Dermis microvascular lymphatic vessel endothelial cell (primary cell): ENCODE measurements at regions not wholly inside any gene's neighbourhood (a gene's known extent, or its start where the extent isn't known, plus 50 kb on each side); places are given as distances from the start of the nearest gene placed in this dataset.
"Not testable (repeated sequence)": the region's sequence is repeated elsewhere in the genome, so short reads cannot be mapped to it uniquely, and the experiment has no call there.

Experiments
- DNase-seq, 2 donors: peaks; one replicate each; pipeline versions ENCODE4 v3.0.0 to v3.0.0-alpha.2; 2010; ENCODE audit warnings: low read depth in 2 of 2

DNA sequence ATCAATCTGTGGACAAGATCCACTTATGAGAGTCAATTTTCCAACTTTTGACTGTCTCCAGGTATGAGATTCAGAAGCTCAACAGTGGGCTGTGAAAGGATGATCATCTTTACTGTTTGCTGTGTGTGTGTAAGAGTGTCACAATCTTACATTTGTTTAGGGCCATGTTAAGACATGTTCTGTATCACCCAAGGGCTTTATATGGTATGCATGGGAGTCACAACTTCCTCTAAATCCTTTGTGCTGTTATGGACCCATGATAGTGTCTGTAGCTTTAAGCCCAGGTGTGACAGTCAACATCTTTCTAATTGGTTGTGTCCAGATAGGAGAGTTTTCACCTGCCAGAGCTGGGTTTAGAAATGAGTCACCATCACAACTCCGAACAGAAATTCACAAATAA is 70.2 kb downstream of the ZNF726 start:
- DNase-seq = not testable (repeated sequence)

DNA sequence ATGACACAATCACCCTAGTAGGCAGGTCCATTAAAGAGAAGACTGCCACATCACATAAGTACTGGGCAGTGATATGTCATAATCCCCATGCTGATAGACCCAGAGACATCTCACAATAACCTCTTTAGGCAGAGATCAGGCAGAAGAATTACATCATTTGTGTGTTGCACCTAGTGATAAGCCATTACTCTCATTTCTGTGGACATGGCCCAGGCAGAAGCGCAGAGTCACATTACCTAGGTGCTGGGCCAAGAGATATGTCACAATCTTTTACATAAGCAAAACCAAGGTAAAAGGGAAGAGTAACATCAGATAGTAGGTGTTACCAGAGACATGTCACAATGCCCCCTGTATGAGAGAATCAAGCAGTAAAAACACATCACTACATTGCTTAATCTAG is 71.9 kb downstream of the ZNF726 start:
- DNase-seq = no peak

DNA sequence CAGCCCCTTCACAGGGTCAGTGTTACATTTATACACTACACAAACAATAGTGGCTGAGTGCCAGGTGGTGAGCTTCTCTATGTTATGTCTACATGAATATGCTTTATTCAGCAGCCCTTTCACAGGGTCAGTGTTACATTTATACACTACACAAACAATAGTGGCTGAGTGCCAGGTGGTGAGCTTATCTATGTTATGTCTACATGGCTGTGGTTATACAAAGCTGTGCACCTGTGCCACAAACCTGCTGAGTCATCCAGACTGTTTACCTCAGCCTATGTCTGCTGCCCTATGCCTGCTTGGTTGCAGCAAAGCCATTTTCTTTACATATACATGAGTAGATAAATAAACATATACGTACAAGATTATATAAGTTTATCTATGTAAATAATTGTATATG is 76.5 kb downstream of the ZNF726 start:
- peak; percentile 84 to 93 for DNase-seq

DNA sequence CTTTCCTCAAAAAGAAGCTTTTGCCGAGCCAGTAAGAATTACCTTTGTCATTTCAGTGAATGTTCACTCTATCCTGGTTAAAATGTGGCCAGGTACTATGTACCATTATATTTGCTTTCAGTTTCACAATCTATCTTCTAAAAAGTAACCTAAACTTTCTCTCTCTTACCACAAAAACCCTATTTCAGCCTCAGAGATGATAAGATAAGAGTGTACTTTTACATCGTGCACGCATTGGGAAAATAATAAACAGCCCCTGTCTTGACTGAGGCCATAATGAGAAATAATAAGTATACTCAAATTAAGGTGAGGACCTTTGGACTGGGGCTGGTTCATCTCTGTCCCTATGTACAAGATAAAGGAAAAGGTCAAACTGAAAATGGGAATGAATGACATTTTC is 77.7 kb downstream of the ZNF726 start:
- DNase-seq = no peak

DNA sequence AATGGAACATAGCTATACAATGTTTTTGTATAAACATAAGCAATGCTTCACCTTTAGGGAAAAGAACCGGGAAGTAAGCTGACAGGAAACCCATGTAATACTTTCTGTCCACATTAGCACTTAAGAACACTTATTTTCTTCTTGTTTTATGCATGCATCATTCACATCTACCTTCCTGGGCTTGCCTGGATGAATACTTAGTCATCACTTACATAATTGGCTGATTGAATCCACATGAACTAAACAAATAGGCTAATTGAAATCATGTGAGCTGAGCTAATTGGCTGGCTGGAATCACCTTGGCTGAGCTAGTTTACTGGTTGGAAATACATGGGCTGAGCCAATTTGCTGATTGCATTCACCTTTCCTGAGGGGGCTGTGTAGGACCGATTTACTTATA is 78.8 kb downstream of the ZNF726 start:
- no peak for DNase-seq

DNA sequence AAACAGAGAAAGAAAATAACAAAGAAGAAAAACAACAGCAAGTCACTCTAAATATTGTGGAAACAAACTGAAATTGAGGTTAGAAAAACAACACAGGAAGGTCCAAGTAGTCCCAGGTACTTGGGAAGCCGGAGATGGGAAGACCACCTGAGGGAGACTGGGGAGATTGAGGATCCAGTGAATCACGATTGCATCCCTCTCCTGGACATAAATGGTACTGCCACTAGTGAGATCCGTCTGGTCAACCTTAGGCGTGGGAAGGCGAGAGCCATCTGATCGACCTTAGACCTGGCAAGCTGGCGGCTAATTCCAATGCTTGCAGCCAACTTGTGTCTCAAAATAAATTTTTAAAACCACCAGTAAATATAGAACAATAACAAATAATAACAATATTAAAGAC is 81.9 kb downstream of the ZNF726 start:
- peak in 1 of 2 donors; percentile 14 for DNase-seq

DNA sequence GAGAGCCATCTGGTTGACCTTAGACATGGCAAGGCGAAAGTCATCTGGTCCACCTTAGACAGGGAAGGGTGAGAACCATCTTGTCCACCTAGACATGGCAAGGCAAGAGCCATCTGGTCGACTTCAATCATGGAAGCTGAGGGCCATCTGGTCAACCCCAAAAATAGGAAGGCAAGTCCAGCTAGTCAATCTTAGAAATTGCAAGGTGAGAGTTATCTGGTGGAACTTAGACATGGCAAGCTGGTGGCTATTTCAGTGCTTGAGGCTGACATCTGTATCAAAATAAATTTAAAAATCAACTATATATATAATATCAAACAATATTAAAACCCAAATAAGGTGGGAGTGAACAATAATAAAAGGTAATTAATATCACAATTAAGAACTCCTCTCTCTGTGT is 83.9 kb downstream of the ZNF726 start:
- no peak for DNase-seq

DNA sequence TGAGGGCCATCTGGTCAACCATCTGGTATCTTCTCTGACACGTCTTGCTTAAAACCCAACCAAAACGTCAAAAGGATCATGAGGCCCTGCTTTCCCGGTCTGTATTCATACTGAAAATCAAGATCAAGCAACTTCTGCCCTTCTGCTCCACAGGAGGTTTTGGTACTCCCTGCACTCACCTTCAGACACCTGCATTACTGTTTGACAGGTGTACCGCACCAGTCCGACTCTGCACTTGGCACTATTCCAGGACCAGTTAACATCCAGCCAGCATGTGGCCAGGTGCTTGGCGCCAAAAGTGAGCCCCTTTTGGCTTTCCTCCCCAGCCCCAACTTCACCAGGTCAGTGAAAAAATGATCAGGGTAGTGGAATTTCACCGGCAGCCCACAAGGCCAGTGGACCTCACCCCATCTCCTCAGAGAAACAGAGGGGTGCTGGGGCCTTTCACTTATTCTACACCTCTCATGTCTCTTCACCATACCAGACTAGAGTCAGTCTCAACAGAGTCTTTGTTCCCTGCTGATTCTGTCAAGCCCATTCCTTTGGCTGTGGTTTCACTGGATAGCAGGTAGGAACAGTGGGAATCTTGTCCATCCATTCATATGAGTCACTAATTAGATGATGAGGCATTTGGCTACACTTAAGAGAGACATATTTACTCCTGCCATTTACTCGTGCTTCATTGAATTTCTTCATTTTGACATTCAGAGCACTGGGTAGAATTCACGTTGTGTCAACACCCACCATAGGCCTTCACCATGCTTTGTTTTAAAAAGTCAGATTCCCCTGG is 85.3 kb downstream of the ZNF726 start:
- no peak for DNase-seq

DNA sequence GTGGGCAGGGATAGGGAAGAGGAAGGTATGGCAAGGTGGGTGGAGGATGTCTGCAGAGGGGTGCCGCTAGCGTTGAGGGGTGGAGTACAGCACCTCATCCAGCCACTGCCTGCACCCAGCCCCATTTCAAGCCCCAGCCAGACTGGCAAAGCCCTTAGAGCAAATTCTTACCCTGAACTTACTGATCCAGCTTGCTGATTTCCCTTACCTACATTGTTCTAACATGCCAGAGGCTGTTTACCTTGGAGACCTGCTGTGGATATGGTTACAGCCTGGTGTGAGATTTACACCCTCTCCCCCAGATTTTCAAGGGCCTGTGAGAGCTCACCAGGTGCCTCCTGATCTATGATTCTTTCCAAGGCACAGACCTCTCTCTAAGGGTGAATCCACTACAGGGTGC is 86.0 kb downstream of the ZNF726 start:
- no peak for DNase-seq

DNA sequence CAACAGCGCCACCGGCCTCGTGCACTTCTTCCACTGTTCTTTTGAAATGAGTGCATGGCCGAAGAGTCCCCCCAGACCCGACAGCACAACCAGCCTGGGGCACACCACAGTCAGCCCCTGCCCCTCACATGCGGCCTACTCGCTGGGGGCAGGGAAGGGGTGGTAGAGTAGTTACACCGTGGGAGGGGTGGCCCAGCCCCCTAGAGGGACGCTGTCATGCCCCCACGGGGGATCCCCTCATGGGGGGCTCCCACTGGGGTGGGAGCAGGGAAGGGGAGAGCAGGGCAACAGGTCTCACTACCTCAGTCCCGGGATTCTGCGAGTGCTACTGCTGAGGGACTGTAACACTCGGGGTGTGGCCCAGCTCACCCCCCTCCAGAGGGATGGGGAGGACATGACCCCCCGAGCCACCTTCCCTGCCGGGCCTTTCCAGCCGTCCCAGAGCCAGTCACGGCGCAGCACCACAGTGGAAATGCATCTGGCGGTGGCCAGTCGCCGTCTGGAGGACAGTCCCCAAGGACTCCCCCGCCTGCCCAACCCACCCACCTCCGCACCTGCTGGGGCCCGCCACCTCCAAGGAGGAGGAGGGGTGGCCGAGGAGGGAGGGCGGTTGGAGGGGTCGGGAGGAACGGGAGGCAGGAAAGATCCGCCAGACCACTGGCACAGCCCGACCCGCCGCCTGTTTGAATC is 84.6 kb upstream of the ZNF254 start:
- DNase-seq = no peak

DNA sequence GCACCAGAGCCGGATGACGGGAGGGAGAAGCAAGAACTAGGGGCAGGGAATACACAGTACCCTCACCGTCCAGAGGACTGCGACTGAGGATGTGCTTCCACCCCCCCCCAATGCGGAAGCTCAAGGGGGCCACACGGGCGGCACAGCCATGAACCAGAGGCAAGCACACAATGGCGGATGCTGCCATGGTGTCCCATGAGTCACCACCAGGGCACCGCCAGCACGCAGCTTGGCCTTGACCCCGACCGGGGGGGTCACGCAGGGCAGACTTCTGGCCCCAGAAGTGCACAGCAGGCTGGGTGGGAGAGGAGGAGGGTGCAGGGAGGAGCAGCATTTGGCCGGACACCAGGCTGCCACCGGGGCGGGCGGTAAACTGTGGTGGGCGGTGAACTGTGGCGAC is 83.5 kb upstream of the ZNF254 start:
- no peak for DNase-seq

DNA sequence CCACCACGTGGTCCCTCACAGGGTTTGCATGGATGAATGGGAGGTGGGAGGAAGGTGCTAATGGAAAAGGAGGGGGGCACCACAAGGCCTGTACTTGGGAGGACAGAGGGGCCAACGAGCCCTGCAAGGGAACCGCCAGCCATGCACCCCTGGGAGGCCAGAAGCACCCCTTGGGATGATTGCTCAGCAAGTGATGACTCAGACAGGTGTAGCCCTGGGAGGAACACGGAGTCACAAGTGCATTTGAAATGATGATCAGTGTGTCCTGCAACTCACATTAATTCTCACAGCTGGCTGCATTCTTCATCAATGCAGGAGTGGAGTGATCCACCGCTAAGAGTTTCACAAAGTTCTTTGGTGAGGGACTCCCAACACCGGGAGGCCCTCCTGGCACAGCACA is 82.8 kb upstream of the ZNF254 start:
- no peak for DNase-seq

DNA sequence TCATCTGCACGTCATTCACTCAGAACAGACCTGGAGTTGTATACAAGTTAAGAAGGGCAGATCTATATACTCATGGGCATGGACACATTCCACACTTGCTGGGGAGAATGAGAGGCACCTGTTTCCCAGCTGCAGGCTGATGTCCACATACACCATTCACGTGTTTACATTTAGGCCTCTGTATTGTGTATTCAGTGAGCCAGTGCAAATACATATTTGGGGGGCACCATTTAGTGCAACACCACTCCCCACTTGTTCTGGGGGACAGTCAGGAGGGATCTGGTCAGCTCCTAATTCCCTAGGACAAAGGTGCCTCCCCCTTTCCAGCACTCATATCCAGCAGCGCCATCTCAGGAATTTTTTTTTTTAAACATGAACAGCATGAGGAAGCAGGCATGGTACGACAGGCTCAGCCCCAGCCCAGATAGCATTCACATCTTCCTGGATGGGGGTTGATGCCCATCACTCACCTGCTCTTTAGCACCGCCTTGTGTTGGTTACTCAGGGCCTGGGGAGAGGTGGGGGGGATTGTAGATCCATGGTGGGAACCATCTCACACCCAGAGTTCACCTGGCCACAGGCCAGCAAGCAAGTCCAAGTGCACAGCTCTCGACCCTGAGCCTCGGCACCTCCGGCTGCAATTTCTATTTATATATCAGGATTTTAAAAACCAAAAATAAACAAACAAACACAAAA is 56.9 kb upstream of the ZNF254 start:
- DNase-seq = no peak

DNA sequence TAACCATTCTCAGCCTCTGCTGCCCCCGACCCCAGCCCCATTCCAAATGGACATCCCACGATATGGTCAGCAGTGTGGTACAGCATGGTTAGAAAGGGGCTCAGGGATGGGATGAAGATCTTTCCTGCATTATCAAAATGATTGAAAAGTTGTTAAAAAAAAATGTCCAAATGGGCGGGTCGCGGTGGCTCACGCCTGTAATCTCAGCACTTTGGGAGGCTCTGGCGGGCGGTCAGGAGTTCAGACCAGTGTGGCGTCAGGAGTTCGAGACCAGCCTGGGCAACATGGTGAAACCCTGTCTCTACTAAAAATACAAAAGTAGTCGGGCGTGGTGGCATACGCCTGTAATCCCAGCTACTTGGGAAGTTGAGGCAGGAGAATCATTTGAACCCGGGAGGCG is 54.3 kb upstream of the ZNF254 start:
- DNase-seq = no peak

DNA sequence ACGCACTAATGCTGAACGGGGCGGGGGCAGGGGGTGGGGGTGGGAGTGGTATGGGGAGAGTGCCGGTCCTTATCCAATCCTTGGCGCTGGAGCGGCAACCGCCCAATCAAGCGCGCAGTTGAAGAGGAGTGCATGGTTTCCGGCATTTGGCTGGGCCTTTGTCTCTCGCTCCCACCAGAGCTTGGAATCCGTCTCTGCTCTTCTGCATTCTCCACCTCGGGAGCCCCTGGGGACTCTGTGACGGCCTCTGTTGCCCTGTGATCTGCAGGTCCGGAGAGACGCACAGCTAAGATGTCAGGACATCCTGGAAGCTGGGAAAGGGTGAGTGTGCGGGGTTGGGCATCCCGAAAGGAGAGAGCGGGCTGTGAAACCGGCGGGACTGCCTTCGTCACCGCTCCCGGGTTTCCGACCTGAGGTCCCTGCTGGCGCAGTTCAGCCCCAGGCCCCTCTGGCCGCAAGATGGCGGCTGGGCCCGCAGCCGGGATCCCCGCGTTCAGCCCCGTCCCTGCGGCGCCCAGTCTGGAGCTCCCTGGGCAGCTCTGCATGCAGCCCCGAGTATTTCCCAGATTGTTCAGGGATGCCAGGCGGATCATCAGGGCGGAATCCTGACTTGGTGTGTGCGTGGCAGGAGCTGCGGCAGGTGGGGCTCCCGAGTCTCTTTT is 53.6 kb upstream of the ZNF254 start:
- peak; percentile 88 to 95 for DNase-seq

DNA sequence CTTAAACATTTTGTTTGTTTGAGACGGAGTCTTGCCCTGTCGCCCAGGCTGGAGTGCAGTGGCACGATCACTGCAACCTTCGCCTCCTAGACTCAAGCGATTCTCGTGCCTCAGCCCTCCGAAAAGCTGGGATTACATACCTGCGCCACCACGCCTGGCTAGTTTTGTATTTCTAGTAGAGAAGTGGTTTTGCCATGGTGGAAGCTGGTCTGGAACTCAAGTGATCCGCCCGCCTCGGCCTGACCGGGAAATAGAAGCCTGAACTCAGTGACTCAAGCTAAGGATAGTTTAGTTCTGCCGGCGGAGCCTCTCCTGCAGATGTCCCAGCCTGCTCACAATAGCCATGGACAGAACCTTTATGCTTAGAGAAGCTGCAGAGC is 53.0 kb upstream of the ZNF254 start:
- peak; percentile 26 to 74 for DNase-seq

DNA sequence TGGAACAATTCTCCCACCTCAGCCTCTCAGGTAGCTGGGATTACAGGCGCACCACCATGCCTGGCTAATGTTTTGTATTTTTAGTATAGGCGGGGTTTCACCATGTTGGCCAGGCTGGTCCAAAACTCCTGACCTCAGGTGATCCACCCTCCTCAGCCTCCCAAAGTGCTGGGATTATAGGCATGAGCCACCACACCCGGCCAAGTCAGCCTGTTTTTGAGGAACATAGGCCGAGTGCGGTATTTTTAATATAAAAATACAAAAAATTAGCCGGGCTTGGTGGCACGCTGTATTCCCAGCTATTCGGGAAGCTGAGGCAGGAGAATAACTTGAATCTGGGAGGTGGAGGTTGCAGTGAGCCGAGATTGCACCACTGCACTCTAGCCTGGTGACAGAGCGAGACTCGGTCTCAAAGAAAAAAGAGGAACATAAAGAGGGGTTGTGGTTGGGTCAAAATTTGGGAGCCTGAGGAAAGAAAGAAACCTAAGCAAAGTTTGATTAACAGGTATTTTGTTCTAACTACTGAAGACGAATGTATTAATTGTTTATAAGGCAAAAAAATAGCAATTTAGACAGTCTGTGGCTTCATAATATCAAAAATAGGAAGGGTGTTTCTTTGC is 51.6 kb upstream of the ZNF254 start:
- DNase-seq = not testable (repeated sequence)
